HepG2 (cell line): ENCODE measurements at regions not wholly inside any gene's neighbourhood (a gene's known extent, or its start where the extent isn't known, plus 50 kb on each side); places are given as distances from the start of the nearest gene placed in this dataset.

Source experiments
- ATAC-seq: fragments of 200-7000 bp; cut with Tn5 transposase; 3 replicates; pipeline ENCODE4 v1.9.1; 2020; ENCODE audit warnings: mild to moderate bottlenecking, moderate library complexity
- BruUV-seq: library from RNA; stranded (reverse); fragments of 400-500 nt; replicated peaks from 2 replicates; lab custom pipeline; 2021; lab: Mats Ljungman, UMichigan
- CTCF ChIA-PET: fragments of 300-600 bp; formaldehyde crosslinking; extraction: SDS; loops from one replicate; lab custom pipeline; 2021; ENCODE audit warnings: low total read pairs, inconsistent platforms, low intra/inter-chr PET ratio; lab: Yijun Ruan, JAX
- POLR2A ChIA-PET: fragments of 350-600 bp; sonication (Branson Sonifier 250); formaldehyde crosslinking; loops from one replicate; lab custom pipeline; 2020; ENCODE audit warnings: antibody characterized with exemption, inconsistent platforms; lab: Yijun Ruan, JAX
- DNase-seq: peaks from one replicate; pipeline ENCODE4 v3.0.0-alpha.2; 2015; ENCODE audit warnings: low spot score
- FAIRE-seq: peaks from 3 replicates; lab custom pipeline; 2011; peaks lifted over from hg19 to GRCh38; lab: Jason Lieb, UNC
- H2AFZ ChIP-seq: one replicate; pipeline ENCODE4 v1.6.1; 2011; ENCODE audit warnings: low read length, inconsistent platforms
- H3K27ac ChIP-seq: fragments of 300-600 bp; 3 replicates; pipeline ENCODE4 v1.8.0; 2011; ENCODE audit warnings: mixed run types, mild to moderate bottlenecking, mixed read lengths, low read length, inconsistent platforms; ENCODE audit not compliant: insufficient read depth; ENCODE audit errors: extremely low read length
- H3K27me3 ChIP-seq, 2 experiments: fragments of 200-600 bp in 1 of 2; 2 replicates in 1 of 2; 3 replicates in 1 of 2; pipeline versions ENCODE4 v1.6.0 to v1.8.0; 2011; ENCODE audit warnings: low read length in 2 of 2, mild to moderate bottlenecking in 2 of 2, moderate library complexity in 2 of 2, inconsistent platforms in 1 of 2; ENCODE audit not compliant: insufficient read depth in 2 of 2, control insufficient read depth in 1 of 2
- H3K36me3 ChIP-seq, 2 experiments: fragments of 200-600 bp in 1 of 2; replicated peaks in 1 of 2; 2 replicates in 1 of 2; 3 replicates in 1 of 2; pipeline versions ENCODE4 v1.5.1 to v1.8.0; 2011; ENCODE audit warnings: low read length in 2 of 2, inconsistent platforms in 1 of 2; ENCODE audit not compliant: insufficient read depth in 2 of 2, control insufficient read depth in 1 of 2
- H3K4me1 ChIP-seq: 2 replicates; pipeline ENCODE4 v1.5.1; 2012; ENCODE audit warnings: low read length, inconsistent platforms; ENCODE audit not compliant: insufficient read depth
- H3K4me2 ChIP-seq: 2 replicates; pipeline ENCODE4 v1.6.0; 2011; ENCODE audit warnings: low read depth, low read length, inconsistent platforms
- H3K4me3 ChIP-seq, 3 experiments: fragments of 200-600 bp in 1 of 3; sonication (generic), shearing (Covaris generic) in 1 of 3; replicated peaks in 1 of 3; 2 replicates each; pipeline ENCODE4 v1.5.1; 2011 to 2016; ENCODE audit warnings: low read length in 3 of 3, inconsistent platforms in 2 of 3, low read depth in 2 of 3, mild to moderate bottlenecking in 2 of 3, control low read depth in 1 of 3, mixed read lengths in 1 of 3; ENCODE audit not compliant: insufficient read depth in 1 of 3
- H3K79me2 ChIP-seq: one replicate; pipeline ENCODE4 v1.6.1; 2011; ENCODE audit warnings: low read length, inconsistent platforms; ENCODE audit not compliant: insufficient read depth
- H3K9ac ChIP-seq: 2 replicates; pipeline ENCODE4 v1.6.0; 2011; ENCODE audit warnings: mild to moderate bottlenecking, low read depth, low read length, inconsistent platforms; ENCODE audit not compliant: insufficient read depth
- H3K9me3 ChIP-seq: 2 replicates; pipeline ENCODE4 v1.5.1; 2012; ENCODE audit warnings: mild to moderate bottlenecking, low read length
- H4K20me1 ChIP-seq: 2 replicates; pipeline ENCODE4 v1.6.0; 2011; ENCODE audit warnings: inconsistent platforms, mild to moderate bottlenecking, low read length, moderate library complexity; ENCODE audit not compliant: insufficient read depth
- AHR ChIP-seq: IDR thresholded peaks from 2 replicates; pipeline ENCODE4 v1.6.1; 2018; ENCODE audit warnings: missing genetic modification reagents, missing compliant biosample characterization
- EP300 ChIP-seq, 3 experiments: sonication (generic) in 1 of 3; formaldehyde crosslinking in 1 of 3; IDR thresholded peaks; 2 replicates each; pipeline versions ENCODE4 v1.5.1 to v1.6.1; 2011 to 2020; ENCODE audit warnings: low read depth in 2 of 3, low read length in 2 of 3, borderline replicate concordance in 1 of 3, improper control_type of control experiment in 1 of 3, mild to moderate bottlenecking in 1 of 3, missing genetic modification reagents in 1 of 3, moderate library complexity in 1 of 3
- HIVEP1 ChIP-seq: sonication (generic); formaldehyde crosslinking; IDR thresholded peaks from 2 replicates; pipeline ENCODE4 v1.4.0; 2020; ENCODE audit warnings: mild to moderate bottlenecking, missing genetic modification reagents
- KLF6 ChIP-seq: IDR thresholded peaks from 2 replicates; pipeline ENCODE4 v1.8.0; 2016; ENCODE audit warnings: missing biosample characterization, missing genetic modification reagents
- LCORL ChIP-seq, 2 experiments: fragments of 450-650 bp in 1 of 2; sonication (generic) in 1 of 2; formaldehyde crosslinking in 1 of 2; IDR thresholded peaks; 2 replicates each; pipeline versions ENCODE4 v1.5.0 to v1.6.1; 2017 to 2020; ENCODE audit warnings: antibody characterized with exemption in 1 of 2, missing genetic modification reagents in 1 of 2
- PRPF4 ChIP-seq: fragments of 200-400 bp; formaldehyde crosslinking; IDR thresholded peaks from 2 replicates; pipeline ENCODE4 v1.6.1; 2016; ENCODE audit warnings: low read length, low read depth; ENCODE audit not compliant: poor library complexity, severe bottlenecking
- ZNF121 ChIP-seq: sonication (generic); formaldehyde crosslinking; IDR thresholded peaks from 2 replicates; pipeline ENCODE4 v1.5.0; 2020; ENCODE audit warnings: mild to moderate bottlenecking, missing genetic modification reagents
- ZNF761 ChIP-seq: sonication (generic); formaldehyde crosslinking; conservative IDR thresholded peaks from 2 replicates; pipeline ENCODE4 v1.4.0; 2020; ENCODE audit warnings: mild to moderate bottlenecking, missing genetic modification reagents
- WGBS: methylation state at CpG from one replicate; pipeline ENCODE4 v1.1.6; 2017; ENCODE audit warnings: low lambda C conversion rate; 5-methylcytosine and 5-hydroxymethylcytosine counted together
- in situ Hi-C: cut with HindIII; loops from 2 replicates; pipeline ENCODE4 v1.10.0; 2017; ENCODE audit warnings: low pct_unique_long_range_greater_than_20kb; ENCODE audit not compliant: extremely low pct_ligation_motif_present
- intact Hi-C: fragments of 100-400 bp; cut with micrococcal nuclease; formaldehyde crosslinking; loops from one replicate; pipeline ENCODE4 v1.10.0; 2022; ENCODE audit not compliant: unreplicated experiment
- TF ChIP-seq, protein P1 (sequence below): sonication (generic); formaldehyde crosslinking; IDR thresholded peaks from 2 replicates; pipeline ENCODE4 v1.9.0; 2022; ENCODE audit warnings: missing genetic modification reagents, mild to moderate bottlenecking, borderline replicate concordance
- TF ChIP-seq, protein P2 (sequence below): sonication (generic); formaldehyde crosslinking; IDR thresholded peaks from one replicate; pipeline ENCODE4 v1.5.1; 2020; ENCODE audit warnings: mild to moderate bottlenecking, missing genetic modification reagents; ENCODE audit errors: not compliant biosample characterization
- TF ChIP-seq, protein P3 (sequence below): sonication (generic); formaldehyde crosslinking; IDR thresholded peaks from 2 replicates; pipeline ENCODE4 v1.8.1; 2023; ENCODE audit warnings: mild to moderate bottlenecking, missing genetic modification reagents

DNA sequence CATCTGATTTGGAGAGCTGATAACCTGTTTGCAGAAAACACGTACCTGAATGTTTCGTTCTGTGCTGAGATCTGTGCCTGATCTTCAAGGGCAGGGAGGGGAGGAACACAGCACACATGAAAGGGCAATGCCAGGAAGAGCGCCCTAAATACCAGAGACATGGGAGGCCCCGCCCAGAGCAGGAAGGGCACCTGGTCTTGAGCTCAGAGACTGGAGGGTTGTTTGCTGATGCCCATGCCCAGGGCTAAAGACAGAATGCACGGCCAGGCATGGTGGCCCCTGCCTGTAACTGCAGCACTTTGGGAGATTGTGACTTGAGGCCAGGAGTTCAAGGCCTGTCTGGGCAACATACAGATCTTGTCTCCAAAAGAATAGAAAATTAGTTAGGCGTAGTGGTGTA, 183.2 kb downstream of the TUBA3C start (continued):
- no peak for TF ChIP-seq EP300 (IDR thresholded peaks at IDR 0.05; ENCODE audit: low read depth in 2 of 2, low read length in 2 of 2)
- no peak for TF ChIP-seq EP300 (CRISPR knock-in tag; IDR thresholded peaks at IDR 0.05; ENCODE audit: borderline replicate concordance)
- no peak for TF ChIP-seq AHR

DNA sequence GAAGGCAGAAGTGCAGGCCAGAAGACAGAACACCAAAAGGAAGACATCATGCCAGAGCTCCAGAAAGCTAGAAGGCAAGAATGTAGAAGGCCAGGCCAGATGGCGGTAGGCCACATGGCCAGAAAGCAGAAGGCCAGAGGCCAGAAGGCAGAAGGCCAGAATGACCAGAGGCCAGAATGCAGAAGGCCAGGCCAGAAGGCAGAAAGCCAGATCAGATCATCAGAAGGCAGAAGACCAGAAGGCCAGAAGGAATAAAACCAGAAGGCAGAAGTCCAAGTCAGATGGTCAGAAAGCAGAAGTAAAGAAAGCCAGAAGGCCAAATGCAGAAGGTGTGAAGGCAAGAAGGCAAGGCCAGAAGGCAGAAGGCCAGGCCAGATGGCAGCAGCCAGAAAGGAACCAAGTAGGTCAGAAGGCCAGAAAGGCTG, 185.0 kb downstream of the TUBA3C start:
- ChIA-PET CTCF (no interaction called here), POLR2A (no interaction called here)
- peaks cover 95% of the 10 kb centered on the region for H3K9me3 ChIP-seq
- intact Hi-C loops (no loop called here), in situ Hi-C loops (no loop called here)
- no peaks in the 10 kb centered on the region for H3K36me3 ChIP-seq
- FAIRE-seq (no peak), ATAC-seq (no peak), DNase-seq (no peak)
- H3K4me1 ChIP-seq, result no peaks in the 10 kb centered on the region
- no peak overlapping the region for H3K4me2 ChIP-seq
- H3K27me3 ChIP-seq, result no peaks in the 10 kb centered on the region
- H3K27ac ChIP-seq, result no peak overlapping the region
- BruUV-seq, result no TSS peak
- 50% methylated on average over 1 of the region's 1 CpG for WGBS
- H2AFZ ChIP-seq, result no peak overlapping the region
- no peaks in the 10 kb centered on the region for H4K20me1 ChIP-seq
- no peaks in the 10 kb centered on the region for H3K79me2 ChIP-seq
- H3K9ac ChIP-seq, result no peak overlapping the region
- no peak overlapping the region for H3K4me3 ChIP-seq
- TF ChIP-seq ZNF121 (CRISPR knock-in tag) (no peak), LCORL (IDR thresholded peaks at IDR 0.05) (no peak), LCORL (CRISPR knock-in tag; IDR thresholded peaks at IDR 0.05) (no peak), KLF6 (CRISPR knock-in tag) (no peak), HIVEP1 (CRISPR knock-in tag) (no peak), ZNF761 (CRISPR knock-in tag) (no peak), PRPF4 (no peak)
- TF ChIP-seq, protein P1, sequence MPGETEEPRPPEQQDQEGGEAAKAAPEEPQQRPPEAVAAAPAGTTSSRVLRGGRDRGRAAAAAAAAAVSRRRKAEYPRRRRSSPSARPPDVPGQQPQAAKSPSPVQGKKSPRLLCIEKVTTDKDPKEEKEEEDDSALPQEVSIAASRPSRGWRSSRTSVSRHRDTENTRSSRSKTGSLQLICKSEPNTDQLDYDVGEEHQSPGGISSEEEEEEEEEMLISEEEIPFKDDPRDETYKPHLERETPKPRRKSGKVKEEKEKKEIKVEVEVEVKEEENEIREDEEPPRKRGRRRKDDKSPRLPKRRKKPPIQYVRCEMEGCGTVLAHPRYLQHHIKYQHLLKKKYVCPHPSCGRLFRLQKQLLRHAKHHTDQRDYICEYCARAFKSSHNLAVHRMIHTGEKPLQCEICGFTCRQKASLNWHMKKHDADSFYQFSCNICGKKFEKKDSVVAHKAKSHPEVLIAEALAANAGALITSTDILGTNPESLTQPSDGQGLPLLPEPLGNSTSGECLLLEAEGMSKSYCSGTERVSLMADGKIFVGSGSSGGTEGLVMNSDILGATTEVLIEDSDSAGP, result no peak
- TF ChIP-seq, protein P2, sequence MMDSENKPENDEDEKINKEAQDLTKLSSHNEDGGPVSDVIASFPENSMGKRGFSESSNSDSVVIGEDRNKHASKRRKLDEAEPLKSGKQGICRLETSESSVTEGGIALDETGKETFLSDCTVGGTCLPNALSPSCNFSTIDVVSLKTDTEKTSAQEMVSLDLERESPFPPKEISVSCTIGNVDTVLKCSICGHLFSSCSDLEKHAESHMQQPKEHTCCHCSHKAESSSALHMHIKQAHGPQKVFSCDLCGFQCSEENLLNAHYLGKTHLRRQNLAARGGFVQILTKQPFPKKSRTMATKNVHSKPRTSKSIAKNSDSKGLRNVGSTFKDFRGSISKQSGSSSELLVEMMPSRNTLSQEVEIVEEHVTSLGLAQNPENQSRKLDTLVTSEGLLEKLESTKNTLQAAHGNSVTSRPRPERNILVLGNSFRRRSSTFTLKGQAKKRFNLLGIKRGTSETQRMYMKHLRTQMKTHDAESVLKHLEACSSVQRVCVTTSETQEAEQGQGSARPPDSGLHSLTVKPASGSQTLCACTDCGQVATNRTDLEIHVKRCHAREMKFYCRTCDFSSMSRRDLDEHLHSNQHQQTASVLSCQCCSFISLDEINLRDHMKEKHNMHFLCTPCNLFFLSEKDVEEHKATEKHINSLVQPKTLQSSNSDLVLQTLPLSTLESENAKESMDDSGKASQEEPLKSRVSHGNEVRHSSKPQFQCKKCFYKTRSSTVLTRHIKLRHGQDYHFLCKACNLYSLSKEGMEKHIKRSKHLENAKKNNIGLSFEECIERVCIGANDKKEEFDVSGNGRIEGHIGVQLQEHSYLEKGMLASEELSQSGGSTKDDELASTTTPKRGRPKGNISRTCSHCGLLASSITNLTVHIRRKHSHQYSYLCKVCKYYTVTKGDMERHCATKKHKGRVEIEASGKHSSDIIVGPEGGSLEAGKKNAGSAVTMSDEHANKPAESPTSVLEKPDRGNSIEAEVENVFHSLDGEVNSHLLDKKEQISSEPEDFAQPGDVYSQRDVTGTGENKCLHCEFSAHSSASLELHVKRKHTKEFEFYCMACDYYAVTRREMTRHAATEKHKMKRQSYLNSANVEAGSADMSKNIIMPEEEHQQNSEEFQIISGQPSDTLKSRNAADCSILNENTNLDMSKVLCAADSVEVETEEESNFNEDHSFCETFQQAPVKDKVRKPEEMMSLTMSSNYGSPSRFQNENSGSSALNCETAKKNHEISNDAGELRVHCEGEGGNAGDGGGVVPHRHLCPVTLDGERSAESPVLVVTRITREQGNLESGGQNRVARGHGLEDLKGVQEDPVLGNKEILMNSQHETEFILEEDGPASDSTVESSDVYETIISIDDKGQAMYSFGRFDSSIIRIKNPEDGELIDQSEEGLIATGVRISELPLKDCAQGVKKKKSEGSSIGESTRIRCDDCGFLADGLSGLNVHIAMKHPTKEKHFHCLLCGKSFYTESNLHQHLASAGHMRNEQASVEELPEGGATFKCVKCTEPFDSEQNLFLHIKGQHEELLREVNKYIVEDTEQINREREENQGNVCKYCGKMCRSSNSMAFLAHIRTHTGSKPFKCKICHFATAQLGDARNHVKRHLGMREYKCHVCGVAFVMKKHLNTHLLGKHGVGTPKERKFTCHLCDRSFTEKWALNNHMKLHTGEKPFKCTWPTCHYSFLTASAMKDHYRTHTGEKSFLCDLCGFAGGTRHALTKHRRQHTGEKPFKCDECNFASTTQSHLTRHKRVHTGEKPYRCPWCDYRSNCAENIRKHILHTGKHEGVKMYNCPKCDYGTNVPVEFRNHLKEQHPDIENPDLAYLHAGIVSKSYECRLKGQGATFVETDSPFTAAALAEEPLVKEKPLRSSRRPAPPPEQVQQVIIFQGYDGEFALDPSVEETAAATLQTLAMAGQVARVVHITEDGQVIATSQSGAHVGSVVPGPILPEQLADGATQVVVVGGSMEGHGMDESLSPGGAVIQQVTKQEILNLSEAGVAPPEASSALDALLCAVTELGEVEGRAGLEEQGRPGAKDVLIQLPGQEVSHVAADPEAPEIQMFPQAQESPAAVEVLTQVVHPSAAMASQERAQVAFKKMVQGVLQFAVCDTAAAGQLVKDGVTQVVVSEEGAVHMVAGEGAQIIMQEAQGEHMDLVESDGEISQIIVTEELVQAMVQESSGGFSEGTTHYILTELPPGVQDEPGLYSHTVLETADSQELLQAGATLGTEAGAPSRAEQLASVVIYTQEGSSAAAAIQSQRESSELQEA (CRISPR knock-in tag), result no peak
- TF ChIP-seq, protein P3, sequence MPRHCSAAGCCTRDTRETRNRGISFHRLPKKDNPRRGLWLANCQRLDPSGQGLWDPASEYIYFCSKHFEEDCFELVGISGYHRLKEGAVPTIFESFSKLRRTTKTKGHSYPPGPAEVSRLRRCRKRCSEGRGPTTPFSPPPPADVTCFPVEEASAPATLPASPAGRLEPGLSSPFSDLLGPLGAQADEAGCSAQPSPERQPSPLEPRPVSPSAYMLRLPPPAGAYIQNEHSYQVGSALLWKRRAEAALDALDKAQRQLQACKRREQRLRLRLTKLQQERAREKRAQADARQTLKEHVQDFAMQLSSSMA (CRISPR knock-in tag), result no peak
